NOMO-1 treated with dmso at 0.1 percent for 144 hours (cell line): ENCODE measurements at regions not wholly inside any gene's neighbourhood (a gene's known extent, or its start where the extent isn't known, plus 50 kb on each side); places are given as distances from the start of the nearest gene placed in this dataset.

ENCODE experiments used
- DNase-seq: peaks from one replicate; lab custom pipeline; 2025; ENCODE audit not compliant: unreplicated experiment; lab: John Stamatoyannopoulos, UW

- no peak for DNase-seq
Observed at GRCh38 chr11:81472646-81473045, 1261.0 kb downstream of the FAM181B start.

GRCh38 chr11:81470446-81470845, 1263.2 kb downstream of the FAM181B start:
- no peak for DNase-seq

- no peak for DNase-seq
Observed at GRCh38 chr11:81459766-81460306, 1273.8 kb downstream of the FAM181B start.

- no peak for DNase-seq
Observed at GRCh38 chr11:81449588-81450156, 1284.0 kb downstream of the FAM181B start.

GRCh38 chr11:81444297-81444696, 1289.4 kb downstream of the FAM181B start:
- DNase-seq, result no peak

- no peak for DNase-seq
Observed at GRCh38 chr11:81432333-81432732, 1301.3 kb downstream of the FAM181B start.

- no peak for DNase-seq
Observed at GRCh38 chr11:81424822-81425221, 1308.8 kb downstream of the FAM181B start.

- DNase-seq, result no peak
Observed at GRCh38 chr11:81422402-81422801, 1311.3 kb downstream of the FAM181B start.

- DNase-seq, result no peak
Observed at GRCh38 chr11:81421251-81421860, 1312.3 kb downstream of the FAM181B start.

GRCh38 chr11:81420668-81421250, 1312.9 kb downstream of the FAM181B start:
- no peak for DNase-seq

GRCh38 chr11:81397316-81397715, 1336.3 kb downstream of the FAM181B start:
- no peak for DNase-seq

- DNase-seq, result no peak
Observed at GRCh38 chr11:81394311-81394710, 1339.4 kb downstream of the FAM181B start.

- no peak for DNase-seq
Observed at GRCh38 chr11:81388326-81388725, 1345.3 kb downstream of the FAM181B start.

GRCh38 chr11:81380395-81380794, 1353.3 kb downstream of the FAM181B start:
- no peak for DNase-seq

GRCh38 chr11:81377418-81377817, 1356.2 kb downstream of the FAM181B start:
- no peak for DNase-seq

GRCh38 chr11:81373986-81374385, 1359.7 kb downstream of the FAM181B start:
- no peak for DNase-seq

- no peak for DNase-seq
Observed at GRCh38 chr11:81368192-81368591, 1365.5 kb downstream of the FAM181B start.

GRCh38 chr11:81365496-81365895, 1368.2 kb downstream of the FAM181B start:
- DNase-seq, result no peak

GRCh38 chr11:81359476-81359875, 1374.2 kb downstream of the FAM181B start:
- DNase-seq, result no peak

- no peak for DNase-seq
Observed at GRCh38 chr11:81345609-81346008, 1388.1 kb downstream of the FAM181B start.

- no peak for DNase-seq
Observed at GRCh38 chr11:81342966-81343365, 1390.7 kb downstream of the FAM181B start.

GRCh38 chr11:81340225-81340624, 1393.4 kb downstream of the FAM181B start:
- no peak for DNase-seq
